ENCODE measurements at regions not wholly inside any gene's neighbourhood (a gene's known extent, or its start where the extent isn't known, plus 50 kb on each side); places are given as distances from the start of the nearest gene placed in this dataset.
"Not testable (repeated sequence)": the region's sequence is repeated elsewhere in the genome, so short reads cannot be mapped to it uniquely, and the experiment has no call there.

- no peak overlapping the region for H3K4me3 ChIP-seq
- peak overlapping the region in 1 of 4 donors; percentile 51 for H3K27ac ChIP-seq
- WGBS, 2 donors = 48 to 59% methylated on average over 10 of the region's 10 CpGs
- no peak for TF ChIP-seq CTCF (IDR thresholded peaks at IDR 0.05)
- peak; percentile 78 to 85 (median 83) for ATAC-seq
- intact Hi-C loops (cut with DNase I) = no loop called here
- no peak for FAIRE-seq
- no peak for DNase-seq
- H3K9me3 ChIP-seq = no peaks in the 10 kb centered on the region
- no peaks in the 10 kb centered on the region for H3K27me3 ChIP-seq
- no peaks in the 10 kb centered on the region for H3K36me3 ChIP-seq
- H3K4me1 ChIP-seq = peaks cover 0 to 11% (median 8%) of the 10 kb centered on the region in 3 donors
Measured at GRCh38 chr2:181790716-181791649, 100.5 kb upstream of the ITPRID2 start.

GRCh38 chr2:181792906-181793305 lies 98.6 kb upstream of the ITPRID2 start:
- no peak for TF ChIP-seq CTCF (IDR thresholded peaks at IDR 0.05)
- H3K4me3 ChIP-seq = no peak overlapping the region
- no peaks in the 10 kb centered on the region for H3K9me3 ChIP-seq
- ATAC-seq (no peak), FAIRE-seq (no peak), DNase-seq (no peak)
- WGBS, 2 donors = 93 to 97% methylated on average over 1 of the region's 1 CpG
- H3K27me3 ChIP-seq = no peaks in the 10 kb centered on the region
- H3K36me3 ChIP-seq = no peaks in the 10 kb centered on the region
- H3K4me1 ChIP-seq = peaks cover 0 to 11% (median 7%) of the 10 kb centered on the region in 3 donors
- intact Hi-C loops (cut with DNase I) = no loop called here
- H3K27ac ChIP-seq = no peak overlapping the region

- no peaks in the 10 kb centered on the region for H3K9me3 ChIP-seq
- FAIRE-seq = no peak
- 77 to 79% methylated on average over 2 of the region's 2 CpGs for WGBS, 2 donors
- no peak overlapping the region for H3K4me3 ChIP-seq
- H3K4me1 ChIP-seq = no peaks in the 10 kb centered on the region
- TF ChIP-seq CTCF (IDR thresholded peaks at IDR 0.05) = no peak
- H3K27ac ChIP-seq = no peak overlapping the region
- no peaks in the 10 kb centered on the region for H3K27me3 ChIP-seq
- no peak for DNase-seq
- ATAC-seq = no peak
- no peaks in the 10 kb centered on the region for H3K36me3 ChIP-seq
- intact Hi-C loops (cut with DNase I) = no loop called here
Measured at GRCh38 chr2:181798022-181798421, 93.5 kb upstream of the ITPRID2 start.

GRCh38 chr2:181802300-181802699 lies 89.2 kb upstream of the ITPRID2 start:
- 95 to 97% methylated on average over 1 of the region's 1 CpG for WGBS, 2 donors
- not testable (repeated sequence) for FAIRE-seq, DNase-seq

GRCh38 chr2:181803903-181804799 lies 87.4 kb upstream of the ITPRID2 start:
- H3K27me3 ChIP-seq; H3K27ac ChIP-seq; H3K4me3 ChIP-seq; H3K36me3 ChIP-seq; ATAC-seq; intact Hi-C loops (cut with DNase I); FAIRE-seq; H3K9me3 ChIP-seq: not testable (repeated sequence)
- DNase-seq = peak in 1 of 6 donors; percentile 41
- peaks cover 9 to 22% (median 20%) of the 10 kb centered on the region in 3 donors for H3K4me1 ChIP-seq
- 85 to 86% methylated on average over 12 of the region's 12 CpGs for WGBS, 2 donors

More at GRCh38 chr2:181802300-181802699, 89.2 kb upstream of the ITPRID2 start:
- intact Hi-C loops (cut with DNase I); H3K36me3 ChIP-seq; H3K27ac ChIP-seq; ATAC-seq; H3K4me3 ChIP-seq; H3K9me3 ChIP-seq; H3K27me3 ChIP-seq: not testable (repeated sequence)
- H3K4me1 ChIP-seq = peaks cover 3 to 16% (median 12%) of the 10 kb centered on the region in 3 donors

Measured in pancreas (tissue), 10 donors.